Mesenchymal stem cell (in vitro differentiated cells and primary cell): ENCODE measurements at regions not wholly inside any gene's neighbourhood (a gene's known extent, or its start where the extent isn't known, plus 50 kb on each side); places are given as distances from the start of the nearest gene placed in this dataset.

Experiments
- DNase-seq: peaks from one replicate; pipeline ENCODE4 v3.0.0-alpha.2; 2013
- H2AFZ ChIP-seq: one replicate; pipeline ENCODE4 v1.6.1; 2013; ENCODE audit warnings: low read depth, mild to moderate bottlenecking, control low read depth, inconsistent platforms, low read length, moderate library complexity
- H2AK5ac ChIP-seq: 2 replicates; pipeline ENCODE4 v1.6.1; 2013; ENCODE audit warnings: low read length, moderate library complexity, mild to moderate bottlenecking, inconsistent platforms; ENCODE audit not compliant: severe bottlenecking
- H2BK120ac ChIP-seq: one replicate; pipeline ENCODE4 v1.6.1; 2013; ENCODE audit warnings: low read depth, mild to moderate bottlenecking, inconsistent platforms, low read length, moderate library complexity
- H2BK12ac ChIP-seq, 2 experiments: one replicate each; pipeline ENCODE4 v1.6.1; 2013; ENCODE audit warnings: inconsistent platforms in 2 of 2, low read length in 2 of 2, mild to moderate bottlenecking in 2 of 2, moderate library complexity in 2 of 2, control low read depth in 1 of 2
- H2BK15ac ChIP-seq: one replicate; pipeline ENCODE4 v1.6.1; 2013; ENCODE audit warnings: mild to moderate bottlenecking, low read depth, inconsistent platforms; ENCODE audit not compliant: poor library complexity, severe bottlenecking
- H2BK5ac ChIP-seq: 2 replicates; pipeline ENCODE4 v1.6.1; 2013; ENCODE audit warnings: low read depth, mild to moderate bottlenecking, low read length, control low read depth, inconsistent platforms; ENCODE audit not compliant: poor library complexity, severe bottlenecking
- H3K14ac ChIP-seq, 2 experiments: one replicate each; pipeline ENCODE4 v1.6.1; 2013; ENCODE audit warnings: inconsistent platforms in 2 of 2, low read length in 2 of 2, control low read depth in 1 of 2, mild to moderate bottlenecking in 1 of 2, moderate library complexity in 1 of 2
- H3K18ac ChIP-seq, 2 experiments: one replicate each; pipeline ENCODE4 v1.6.1; 2013; ENCODE audit warnings: inconsistent platforms in 2 of 2, low read length in 2 of 2, control low read depth in 1 of 2, low read depth in 1 of 2, mild to moderate bottlenecking in 1 of 2
- H3K23ac ChIP-seq, 2 experiments: one replicate each; pipeline ENCODE4 v1.6.1; 2013; ENCODE audit warnings: inconsistent platforms in 2 of 2, low read length in 2 of 2, mild to moderate bottlenecking in 2 of 2, moderate library complexity in 2 of 2, control low read depth in 1 of 2
- H3K27ac ChIP-seq: 2 replicates; pipeline ENCODE4 v1.5.1; 2013; ENCODE audit warnings: mild to moderate bottlenecking, moderate library complexity, low read length, control low read depth, inconsistent platforms; ENCODE audit not compliant: poor library complexity, severe bottlenecking
- H3K27me3 ChIP-seq, 2 experiments: 2 replicates each; pipeline versions ENCODE4 v1.6.1 to v1.7.0; 2013; ENCODE audit warnings: low read length in 2 of 2, mild to moderate bottlenecking in 2 of 2, moderate library complexity in 2 of 2, control low read depth in 1 of 2, inconsistent platforms in 1 of 2; ENCODE audit not compliant: control insufficient read depth in 1 of 2, insufficient read depth in 1 of 2
- H3K36me3 ChIP-seq, 2 experiments: 2 replicates each; pipeline versions ENCODE4 v1.6.1 to v1.7.0; 2013; ENCODE audit warnings: low read length in 2 of 2, control low read depth in 1 of 2, inconsistent platforms in 1 of 2, low read depth in 1 of 2, mild to moderate bottlenecking in 1 of 2; ENCODE audit not compliant: insufficient read depth in 2 of 2, control insufficient read depth in 1 of 2
- H3K4ac ChIP-seq, 2 experiments: one replicate each; pipeline ENCODE4 v1.6.1; 2013; ENCODE audit warnings: inconsistent platforms in 2 of 2, low read length in 2 of 2, mild to moderate bottlenecking in 2 of 2, moderate library complexity in 2 of 2, control low read depth in 1 of 2, low read depth in 1 of 2
- H3K4me1 ChIP-seq: 2 replicates; pipeline ENCODE4 v1.6.1; 2013; ENCODE audit warnings: low read depth, low read length, control low read depth; ENCODE audit not compliant: control insufficient read depth, insufficient read depth
- H3K4me2 ChIP-seq: 2 replicates; pipeline ENCODE4 v1.6.1; 2013; ENCODE audit warnings: low read length, mild to moderate bottlenecking, inconsistent platforms; ENCODE audit not compliant: poor library complexity, severe bottlenecking
- H3K4me3 ChIP-seq, 2 experiments: 2 replicates each; pipeline versions ENCODE4 v1.5.1 to v1.7.0; 2013; ENCODE audit warnings: low read length in 2 of 2, mild to moderate bottlenecking in 2 of 2, control low read depth in 1 of 2, low read depth in 1 of 2; ENCODE audit not compliant: insufficient read depth in 1 of 2
- H3K79me1 ChIP-seq: replicated peaks from 2 replicates; pipeline ENCODE4 v1.6.1; 2013; ENCODE audit warnings: mild to moderate bottlenecking, control low read depth, low read length, inconsistent platforms; ENCODE audit not compliant: poor library complexity, severe bottlenecking
- H3K9ac ChIP-seq: 2 replicates; pipeline ENCODE4 v1.7.0; 2013; ENCODE audit warnings: mild to moderate bottlenecking, low read length, moderate library complexity
- H3K9me3 ChIP-seq: 2 replicates; pipeline ENCODE4 v1.7.0; 2013; ENCODE audit warnings: mild to moderate bottlenecking, low read length; ENCODE audit not compliant: control insufficient read depth
- H4K8ac ChIP-seq: one replicate; pipeline ENCODE4 v1.6.1; 2013; ENCODE audit warnings: inconsistent platforms, mild to moderate bottlenecking, low read length, moderate library complexity
- H4K91ac ChIP-seq: one replicate; pipeline ENCODE4 v1.6.1; 2013; ENCODE audit warnings: mild to moderate bottlenecking, low read length, inconsistent platforms
- WGBS: methylation state at CpG from one replicate; pipeline ENCODE4 v1.1.7; 2013; ENCODE audit warnings: mixed read lengths; 5-methylcytosine and 5-hydroxymethylcytosine counted together

DNA sequence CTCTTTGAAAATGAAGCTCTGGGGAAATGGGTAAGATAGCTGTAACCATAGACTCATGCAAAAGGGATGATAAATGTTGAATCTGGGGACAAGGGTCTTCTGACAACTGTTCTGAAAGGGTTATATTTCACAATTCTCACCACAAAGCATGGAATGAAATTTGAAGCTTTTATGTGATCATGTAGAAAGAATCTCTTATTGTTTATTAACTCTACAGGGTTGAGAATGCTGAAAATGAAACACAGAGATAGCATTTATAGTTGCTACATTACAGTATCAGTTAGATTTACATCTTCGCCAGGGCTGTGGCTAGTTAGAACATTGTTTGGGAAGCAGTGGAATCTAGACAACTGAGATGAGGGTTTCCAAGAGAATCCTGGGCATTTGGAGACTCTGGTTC is 97.4 kb upstream of the LHCGR start:
- no peak overlapping the region for H3K27ac ChIP-seq
- H3K4me1 ChIP-seq = no peaks in the 10 kb centered on the region
- no peak overlapping the region for H3K4me3 ChIP-seq
- H2BK5ac ChIP-seq = no peak overlapping the region
- H3K27me3 ChIP-seq = peaks cover 0 to 2% of the 10 kb centered on the region in 2 experiments
- no peak overlapping the region for H4K91ac ChIP-seq
- H3K23ac ChIP-seq = no peak overlapping the region
- no peak overlapping the region for H2BK12ac ChIP-seq
- H3K4me2 ChIP-seq = no peak overlapping the region
- H4K8ac ChIP-seq = no peak overlapping the region
- H3K14ac ChIP-seq = no peak overlapping the region
- H3K4ac ChIP-seq = no peak overlapping the region
- H2BK15ac ChIP-seq = no peak overlapping the region
- 100% methylated on average over 1 of the region's 1 CpG for WGBS
- DNase-seq = peak; percentile 1
- H2AFZ ChIP-seq = no peak overlapping the region
- no peak overlapping the region for H2AK5ac ChIP-seq
- no peaks in the 10 kb centered on the region for H3K36me3 ChIP-seq
- H3K9me3 ChIP-seq = no peaks in the 10 kb centered on the region
- no peak overlapping the region for H3K18ac ChIP-seq
- H2BK120ac ChIP-seq = no peak overlapping the region
- no peak overlapping the region for H3K9ac ChIP-seq
- H3K79me1 ChIP-seq = no peaks in the 10 kb centered on the region

DNA sequence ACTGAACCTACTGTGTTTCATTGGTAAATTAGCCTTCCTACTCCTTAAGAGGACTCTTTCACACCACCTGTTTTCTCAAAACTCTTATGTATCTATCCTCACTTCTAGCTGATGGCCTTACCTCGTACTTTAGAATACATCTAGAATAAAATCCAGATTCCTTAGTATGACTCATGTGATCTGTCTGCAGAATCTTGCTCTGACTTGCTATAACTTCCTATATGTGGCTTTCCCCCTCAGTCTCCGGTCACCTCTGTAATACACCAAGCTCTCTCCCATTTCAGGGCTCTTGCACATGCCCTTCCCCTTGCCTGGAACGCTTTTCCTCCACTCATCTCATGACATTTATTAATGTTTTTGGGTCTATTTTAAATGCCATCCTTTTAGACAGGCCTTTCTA is 95.6 kb upstream of the LHCGR start:
- no peak overlapping the region for H2BK15ac ChIP-seq
- WGBS = 57% methylated on average over 2 of the region's 3 CpGs
- no peak overlapping the region for H3K27ac ChIP-seq
- no peak for DNase-seq
- no peaks in the 10 kb centered on the region for H3K9me3 ChIP-seq
- H3K27me3 ChIP-seq = no peaks in the 10 kb centered on the region
- H2BK5ac ChIP-seq = no peak overlapping the region
- H3K79me1 ChIP-seq = no peaks in the 10 kb centered on the region
- no peaks in the 10 kb centered on the region for H3K36me3 ChIP-seq
- H3K18ac ChIP-seq = no peak overlapping the region
- no peak overlapping the region for H4K8ac ChIP-seq
- no peak overlapping the region for H2AFZ ChIP-seq
- H3K4me1 ChIP-seq = no peaks in the 10 kb centered on the region
- H2BK12ac ChIP-seq = no peak overlapping the region
- no peak overlapping the region for H2BK120ac ChIP-seq
- H3K23ac ChIP-seq = no peak overlapping the region
- H3K4me3 ChIP-seq = no peak overlapping the region
- H3K4ac ChIP-seq = no peak overlapping the region
- no peak overlapping the region for H3K9ac ChIP-seq
- no peak overlapping the region for H2AK5ac ChIP-seq
- no peak overlapping the region for H3K14ac ChIP-seq
- H3K4me2 ChIP-seq = no peak overlapping the region
- H4K91ac ChIP-seq = no peak overlapping the region

DNA sequence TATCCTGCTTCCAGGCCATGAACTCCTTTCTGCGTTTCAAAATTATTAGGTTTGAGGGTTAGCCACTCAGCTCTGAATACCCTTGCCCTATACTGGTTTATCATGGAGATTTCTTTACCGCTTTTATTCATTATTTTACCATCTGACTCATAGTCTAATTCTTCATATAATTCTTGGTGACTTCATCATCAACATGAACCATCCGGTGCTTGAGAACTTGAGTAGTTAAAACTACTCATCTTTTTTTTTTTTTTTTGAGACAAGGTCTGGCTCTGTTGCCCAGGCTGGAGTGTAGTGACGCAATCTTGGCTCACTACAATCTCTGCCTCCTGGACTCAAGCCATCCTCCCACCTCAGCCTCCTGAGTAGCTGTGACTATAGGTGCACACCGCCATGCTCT is 94.2 kb upstream of the LHCGR start:
- no peak for DNase-seq
- H3K36me3 ChIP-seq = no peaks in the 10 kb centered on the region
- no peak overlapping the region for H3K9ac ChIP-seq
- no peak overlapping the region for H2BK5ac ChIP-seq
- H3K14ac ChIP-seq = no peak overlapping the region
- H3K27ac ChIP-seq = no peak overlapping the region
- H3K4ac ChIP-seq = no peak overlapping the region
- H4K91ac ChIP-seq = no peak overlapping the region
- no peak overlapping the region for H3K4me3 ChIP-seq
- no peak overlapping the region for H4K8ac ChIP-seq
- H2AK5ac ChIP-seq = no peak overlapping the region
- H3K23ac ChIP-seq = no peak overlapping the region
- no peaks in the 10 kb centered on the region for H3K79me1 ChIP-seq
- H3K9me3 ChIP-seq = no peaks in the 10 kb centered on the region
- H3K18ac ChIP-seq = no peak overlapping the region
- H3K27me3 ChIP-seq = no peaks in the 10 kb centered on the region
- no peak overlapping the region for H2AFZ ChIP-seq
- H3K4me2 ChIP-seq = no peak overlapping the region
- no peak overlapping the region for H2BK15ac ChIP-seq
- H2BK12ac ChIP-seq = no peak overlapping the region
- H2BK120ac ChIP-seq = no peak overlapping the region
- WGBS = 77% methylated on average over 4 of the region's 5 CpGs
- no peaks in the 10 kb centered on the region for H3K4me1 ChIP-seq

DNA sequence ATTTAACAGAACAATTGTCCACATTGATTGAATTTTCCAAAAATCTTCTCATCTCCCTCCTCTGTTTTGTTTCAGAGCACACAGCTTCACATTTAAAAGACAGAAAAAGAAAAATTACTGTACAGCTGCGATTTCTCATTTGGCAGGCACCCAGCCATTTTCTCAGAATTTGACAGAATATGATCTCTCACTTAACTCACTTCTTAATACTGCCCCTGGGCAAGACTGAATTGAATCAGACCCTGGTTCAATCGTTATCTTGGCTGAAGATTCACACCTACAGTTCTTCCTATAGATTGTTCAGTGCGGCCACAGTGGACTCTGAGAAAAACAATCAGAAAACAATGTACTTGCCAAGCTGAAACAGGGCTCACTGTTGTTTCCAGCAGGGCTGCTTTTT is 90.2 kb upstream of the LHCGR start:
- no peak overlapping the region for H2BK120ac ChIP-seq
- H3K36me3 ChIP-seq = no peaks in the 10 kb centered on the region
- H3K79me1 ChIP-seq = no peaks in the 10 kb centered on the region
- H4K8ac ChIP-seq = no peak overlapping the region
- no peak overlapping the region for H3K18ac ChIP-seq
- DNase-seq = no peak
- no peak overlapping the region for H2BK5ac ChIP-seq
- 40% methylated on average over 3 of the region's 3 CpGs for WGBS
- H2BK15ac ChIP-seq = no peak overlapping the region
- no peak overlapping the region for H4K91ac ChIP-seq
- H2AK5ac ChIP-seq = no peak overlapping the region
- no peak overlapping the region for H3K4ac ChIP-seq
- no peak overlapping the region for H3K4me2 ChIP-seq
- no peaks in the 10 kb centered on the region for H3K9me3 ChIP-seq
- no peak overlapping the region for H3K9ac ChIP-seq
- H3K23ac ChIP-seq = no peak overlapping the region
- no peak overlapping the region for H3K14ac ChIP-seq
- no peak overlapping the region for H2BK12ac ChIP-seq
- H2AFZ ChIP-seq = no peak overlapping the region
- no peak overlapping the region for H3K4me3 ChIP-seq
- no peak overlapping the region for H3K27ac ChIP-seq
- H3K4me1 ChIP-seq = no peaks in the 10 kb centered on the region
- no peaks in the 10 kb centered on the region for H3K27me3 ChIP-seq
